GM12865 (cell line): ENCODE measurements at regions not wholly inside any gene's neighbourhood (a gene's known extent, or its start where the extent isn't known, plus 50 kb on each side); places are given as distances from the start of the nearest gene placed in this dataset.

Source experiments
- DNase-seq: peaks from one replicate; pipeline ENCODE4 v3.0.0; 2010; ENCODE audit warnings: low read depth
- H3K4me3 ChIP-seq: 2 replicates; pipeline ENCODE4 v1.5.1; 2011; ENCODE audit warnings: mild to moderate bottlenecking, low read depth, low read length, control low read depth
- TF ChIP-seq, protein P1 (sequence below): IDR thresholded peaks from 2 replicates; pipeline ENCODE4 v1.5.1; 2011; ENCODE audit warnings: low read length, control low read depth, low read depth, inconsistent platforms; ENCODE audit not compliant: insufficient read depth; ENCODE audit errors: missing control alignments

- TF ChIP-seq, protein P1, sequence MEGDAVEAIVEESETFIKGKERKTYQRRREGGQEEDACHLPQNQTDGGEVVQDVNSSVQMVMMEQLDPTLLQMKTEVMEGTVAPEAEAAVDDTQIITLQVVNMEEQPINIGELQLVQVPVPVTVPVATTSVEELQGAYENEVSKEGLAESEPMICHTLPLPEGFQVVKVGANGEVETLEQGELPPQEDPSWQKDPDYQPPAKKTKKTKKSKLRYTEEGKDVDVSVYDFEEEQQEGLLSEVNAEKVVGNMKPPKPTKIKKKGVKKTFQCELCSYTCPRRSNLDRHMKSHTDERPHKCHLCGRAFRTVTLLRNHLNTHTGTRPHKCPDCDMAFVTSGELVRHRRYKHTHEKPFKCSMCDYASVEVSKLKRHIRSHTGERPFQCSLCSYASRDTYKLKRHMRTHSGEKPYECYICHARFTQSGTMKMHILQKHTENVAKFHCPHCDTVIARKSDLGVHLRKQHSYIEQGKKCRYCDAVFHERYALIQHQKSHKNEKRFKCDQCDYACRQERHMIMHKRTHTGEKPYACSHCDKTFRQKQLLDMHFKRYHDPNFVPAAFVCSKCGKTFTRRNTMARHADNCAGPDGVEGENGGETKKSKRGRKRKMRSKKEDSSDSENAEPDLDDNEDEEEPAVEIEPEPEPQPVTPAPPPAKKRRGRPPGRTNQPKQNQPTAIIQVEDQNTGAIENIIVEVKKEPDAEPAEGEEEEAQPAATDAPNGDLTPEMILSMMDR = no peak
- DNase-seq = no peak
- H3K4me3 ChIP-seq = no peak overlapping the region
Measured at GRCh38 chr20:57866250-57867106, 156.7 kb upstream of the PMEPA1 start.

DNA sequence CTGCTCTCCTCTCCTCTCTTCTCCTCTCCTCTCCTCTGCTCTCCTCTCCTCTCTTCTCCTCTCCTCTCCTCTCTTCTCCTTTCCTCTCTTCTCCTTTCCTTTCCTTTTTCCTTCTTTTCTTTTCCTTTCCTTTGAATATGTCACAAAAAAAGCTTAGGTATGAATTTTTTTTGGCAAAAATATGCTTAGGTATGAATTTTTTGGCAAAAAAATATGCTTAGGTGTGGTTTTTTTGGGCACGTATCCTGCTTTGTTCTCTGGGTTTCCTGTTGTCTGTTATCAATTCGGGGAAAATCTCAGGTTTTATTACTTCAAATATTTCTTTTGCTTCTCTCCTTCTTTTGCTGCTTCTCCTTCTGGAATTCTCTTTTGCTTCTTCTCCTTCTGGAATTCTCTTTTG is 155.5 kb upstream of the PMEPA1 start:
- H3K4me3 ChIP-seq = no peak overlapping the region
- TF ChIP-seq, protein P1 = no peak
- no peak for DNase-seq

DNA sequence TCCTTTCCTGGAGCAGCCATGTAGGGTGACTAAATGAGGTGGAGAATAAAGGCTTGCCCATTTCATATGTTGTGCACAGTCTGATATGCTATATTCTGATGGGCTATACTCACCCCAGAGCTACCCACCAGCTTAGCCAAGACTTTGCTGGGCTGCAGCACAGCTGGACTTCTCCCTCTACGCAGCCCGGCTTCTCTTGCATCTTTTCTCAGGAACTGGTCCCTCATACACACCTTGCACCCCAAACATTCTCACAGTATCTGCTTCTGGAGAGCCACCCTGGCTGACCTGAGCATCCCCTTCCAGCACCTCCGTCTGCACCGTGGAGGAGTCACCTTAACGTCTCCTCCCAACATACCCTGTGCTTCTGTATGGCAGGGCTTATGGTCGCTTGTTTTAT is 150.8 kb upstream of the PMEPA1 start:
- no peak for DNase-seq
- no peak overlapping the region for H3K4me3 ChIP-seq
- TF ChIP-seq, protein P1 = no peak

GRCh38 chr20:57857969-57858368 is 148.2 kb upstream of the PMEPA1 start:
- DNase-seq = no peak
- no peak overlapping the region for H3K4me3 ChIP-seq
- TF ChIP-seq, protein P1 = no peak

- DNase-seq = no peak
- TF ChIP-seq, protein P1 = no peak
- no peak overlapping the region for H3K4me3 ChIP-seq
Measured at GRCh38 chr20:57857118-57857517, 147.3 kb upstream of the PMEPA1 start.

DNA sequence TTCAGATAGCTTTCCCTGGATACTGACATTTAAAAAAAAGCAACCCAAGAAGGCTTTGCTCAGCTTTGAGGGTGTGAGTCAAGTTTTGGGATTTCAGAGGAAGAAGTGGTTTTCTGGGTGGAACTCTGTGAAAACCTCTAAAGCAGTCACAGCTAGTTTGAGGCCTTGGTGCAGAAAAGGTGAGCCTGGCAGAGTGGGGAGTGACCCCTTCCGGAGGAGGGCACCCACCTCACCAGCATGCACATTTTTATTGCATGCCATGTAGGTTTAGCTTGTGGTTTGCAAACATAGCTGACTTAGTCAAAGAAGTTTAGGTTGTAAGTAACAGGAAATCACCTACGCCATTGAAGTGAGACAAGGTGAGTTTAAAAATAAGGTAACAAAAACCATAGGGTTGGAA is 146.8 kb upstream of the PMEPA1 start:
- H3K4me3 ChIP-seq = no peak overlapping the region
- DNase-seq = no peak
- TF ChIP-seq, protein P1 = no peak

DNA sequence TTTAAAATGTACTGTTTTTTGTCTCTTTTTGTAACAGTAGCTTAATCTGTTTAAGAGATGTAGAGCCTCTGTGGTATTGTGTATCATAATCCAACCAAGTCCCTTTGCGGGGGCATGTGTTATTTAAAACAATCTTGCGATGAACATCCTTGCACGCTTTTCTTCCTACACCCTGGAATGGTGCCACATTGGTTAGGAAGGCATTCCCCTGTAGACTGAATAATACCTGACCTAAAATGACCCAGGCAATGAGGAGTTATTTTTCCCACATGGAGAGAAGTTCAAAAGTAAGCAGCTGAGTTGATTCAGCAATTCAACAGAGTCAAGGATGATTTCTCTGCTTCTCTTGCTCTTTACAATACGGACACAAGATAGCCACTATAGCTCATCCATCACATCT is 142.0 kb upstream of the PMEPA1 start:
- TF ChIP-seq, protein P1 = no peak
- no peak for DNase-seq
- no peak overlapping the region for H3K4me3 ChIP-seq
